ENCODE measurements at regions not wholly inside any gene's neighbourhood (a gene's known extent, or its start where the extent isn't known, plus 50 kb on each side); places are given as distances from the start of the nearest gene placed in this dataset.

DNA sequence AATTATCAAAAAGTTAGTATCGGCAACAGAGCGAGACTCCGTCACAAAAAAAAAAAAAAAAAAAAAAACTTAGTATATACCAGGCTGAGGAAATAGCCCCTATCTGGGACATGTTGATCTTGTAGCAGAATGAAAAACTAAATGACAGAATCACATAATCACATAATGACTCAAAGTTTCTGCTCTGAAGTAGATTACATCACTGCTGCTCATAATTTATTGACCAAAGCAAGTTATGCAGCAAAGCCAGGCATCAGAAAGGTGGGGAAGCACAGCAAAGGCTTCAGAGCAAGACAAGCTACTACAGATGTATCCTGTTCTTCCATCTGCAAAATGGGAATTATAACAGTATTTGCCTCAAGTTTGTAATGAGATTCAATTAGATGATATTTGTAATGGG is 68.1 kb downstream of the BOD1L2 start:
- no peak for DNase-seq
- Histone ChIP-seq H3K4me3 (no peak overlapping the region), H3K36me3 (no peaks in the 10 kb centered on the region), H3K9me3 (no peaks in the 10 kb centered on the region), H3K27me3 (peaks cover 0 to 4% of the 10 kb centered on the region in 2 donors), H3K4me1 (peaks cover 0 to 7% (median 1%) of the 10 kb centered on the region in 4 donors), H3K27ac (no peak overlapping the region)
- intact Hi-C loops (cut with DNase I; ENCODE audit: low total_unique reads) = no loop called here
- TF ChIP-seq, protein P1, sequence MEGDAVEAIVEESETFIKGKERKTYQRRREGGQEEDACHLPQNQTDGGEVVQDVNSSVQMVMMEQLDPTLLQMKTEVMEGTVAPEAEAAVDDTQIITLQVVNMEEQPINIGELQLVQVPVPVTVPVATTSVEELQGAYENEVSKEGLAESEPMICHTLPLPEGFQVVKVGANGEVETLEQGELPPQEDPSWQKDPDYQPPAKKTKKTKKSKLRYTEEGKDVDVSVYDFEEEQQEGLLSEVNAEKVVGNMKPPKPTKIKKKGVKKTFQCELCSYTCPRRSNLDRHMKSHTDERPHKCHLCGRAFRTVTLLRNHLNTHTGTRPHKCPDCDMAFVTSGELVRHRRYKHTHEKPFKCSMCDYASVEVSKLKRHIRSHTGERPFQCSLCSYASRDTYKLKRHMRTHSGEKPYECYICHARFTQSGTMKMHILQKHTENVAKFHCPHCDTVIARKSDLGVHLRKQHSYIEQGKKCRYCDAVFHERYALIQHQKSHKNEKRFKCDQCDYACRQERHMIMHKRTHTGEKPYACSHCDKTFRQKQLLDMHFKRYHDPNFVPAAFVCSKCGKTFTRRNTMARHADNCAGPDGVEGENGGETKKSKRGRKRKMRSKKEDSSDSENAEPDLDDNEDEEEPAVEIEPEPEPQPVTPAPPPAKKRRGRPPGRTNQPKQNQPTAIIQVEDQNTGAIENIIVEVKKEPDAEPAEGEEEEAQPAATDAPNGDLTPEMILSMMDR (IDR thresholded peaks at IDR 0.05) = no peak

DNA sequence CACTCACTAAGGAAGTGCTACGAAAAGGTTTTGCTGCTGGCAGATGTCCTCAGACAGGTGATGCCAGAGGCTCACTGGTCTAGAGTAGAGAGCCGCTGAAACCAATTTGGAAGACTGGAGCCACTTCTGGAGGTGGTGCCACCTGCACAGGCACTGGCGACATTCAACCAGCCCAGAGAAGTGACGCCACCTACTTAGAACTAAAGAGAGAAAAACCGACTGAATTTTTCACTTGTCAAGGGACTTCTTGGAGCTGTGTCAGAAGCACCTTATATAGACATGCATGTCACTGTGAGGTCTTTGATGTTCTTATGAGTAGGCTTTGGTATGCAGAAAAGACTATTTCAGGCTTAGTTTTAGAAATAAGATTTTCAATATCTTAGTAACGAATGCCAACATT is 71.4 kb downstream of the BOD1L2 start:
- intact Hi-C loops (cut with DNase I; ENCODE audit: low total_unique reads) = no loop called here
- Histone ChIP-seq H3K4me1 (no peaks in the 10 kb centered on the region), H3K27me3 (peaks cover 0 to 3% of the 10 kb centered on the region in 2 donors), H3K9me3 (no peaks in the 10 kb centered on the region), H3K27ac (no peak overlapping the region), H3K36me3 (no peaks in the 10 kb centered on the region), H3K4me3 (no peak overlapping the region)
- no peak for DNase-seq
- TF ChIP-seq, protein P1 (IDR thresholded peaks at IDR 0.05) = no peak

DNA sequence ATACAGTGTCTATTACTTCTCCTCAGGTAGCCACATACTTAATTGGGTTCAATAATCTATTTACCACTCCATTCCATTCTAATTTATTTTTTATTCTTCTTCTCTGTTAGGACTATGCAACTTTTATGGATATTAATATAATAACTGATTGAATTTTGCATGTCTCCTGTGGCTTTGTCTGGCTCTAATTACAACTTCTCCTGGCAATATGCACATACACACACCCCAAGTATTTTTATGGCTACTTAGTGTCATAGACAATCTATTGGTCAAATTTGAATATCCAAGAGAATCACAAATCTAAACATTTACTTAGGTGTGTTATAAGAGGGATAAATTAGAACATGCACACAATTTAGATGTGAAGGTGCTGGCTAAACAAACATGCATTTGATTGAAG is 73.1 kb downstream of the BOD1L2 start:
- no peak overlapping the region for H3K4me3 ChIP-seq
- no peak for DNase-seq
- H3K4me1 ChIP-seq = no peaks in the 10 kb centered on the region
- H3K36me3 ChIP-seq = no peaks in the 10 kb centered on the region
- peaks cover 0 to 3% of the 10 kb centered on the region in 2 donors for H3K27me3 ChIP-seq
- no peak overlapping the region for H3K27ac ChIP-seq
- intact Hi-C loops (cut with DNase I; ENCODE audit: low total_unique reads) = no loop called here
- H3K9me3 ChIP-seq = no peaks in the 10 kb centered on the region
- TF ChIP-seq, protein P1 (IDR thresholded peaks at IDR 0.05) = no peak

DNA sequence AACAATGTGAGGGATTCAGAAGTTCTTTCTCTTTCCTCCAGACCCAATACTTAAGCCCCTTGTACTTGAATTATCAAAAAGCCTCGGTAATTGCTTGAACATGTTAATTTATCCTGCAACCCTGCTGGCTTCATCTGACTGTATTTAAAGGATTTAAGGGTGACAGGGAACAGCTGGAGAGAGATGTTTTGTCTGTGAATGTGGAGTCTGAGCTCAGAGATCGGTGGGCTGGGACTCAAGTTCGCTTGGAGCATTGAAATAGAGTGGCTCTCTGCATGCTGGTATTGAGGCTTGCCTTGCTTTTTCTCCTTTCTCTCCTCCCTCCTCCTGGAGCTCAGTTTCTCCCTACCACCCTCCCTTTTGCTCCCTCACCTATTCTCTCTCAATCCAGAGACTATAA is 73.6 kb downstream of the BOD1L2 start:
- TF ChIP-seq, protein P1 (IDR thresholded peaks at IDR 0.05) = no peak
- no peak overlapping the region for H3K4me3 ChIP-seq
- H3K4me1 ChIP-seq = no peaks in the 10 kb centered on the region
- peaks cover 0 to 3% of the 10 kb centered on the region in 2 donors for H3K27me3 ChIP-seq
- DNase-seq = no peak
- H3K27ac ChIP-seq = no peak overlapping the region
- H3K9me3 ChIP-seq = no peaks in the 10 kb centered on the region
- intact Hi-C loops (cut with DNase I; ENCODE audit: low total_unique reads) = no loop called here
- no peaks in the 10 kb centered on the region for H3K36me3 ChIP-seq

DNA sequence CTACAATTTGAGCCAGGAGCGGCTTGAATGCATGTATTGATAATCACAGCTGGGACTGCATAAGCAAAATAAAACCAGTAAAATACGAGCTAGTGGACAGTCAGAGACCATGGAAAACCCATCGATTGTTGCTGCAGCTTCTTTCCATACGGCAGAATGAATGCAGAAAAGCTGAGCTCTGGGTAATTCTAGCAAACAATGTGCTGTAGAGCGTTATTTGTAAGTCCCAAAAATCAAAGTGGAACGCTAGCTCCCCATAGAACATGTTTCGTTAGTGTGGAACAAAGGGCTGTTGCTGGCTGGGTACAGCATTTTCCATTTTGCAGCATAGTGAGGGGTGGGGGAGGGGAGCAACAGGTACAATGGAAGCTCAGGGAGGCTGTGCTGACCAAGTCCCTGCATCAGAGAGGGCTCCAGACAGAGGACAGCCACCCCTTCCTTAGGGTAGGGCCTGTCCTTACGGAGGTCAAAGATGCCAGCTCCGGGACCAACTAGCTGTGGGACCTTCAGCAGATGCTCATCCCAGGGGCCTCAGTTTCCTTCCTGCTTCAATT is 74.1 kb downstream of the BOD1L2 start:
- TF ChIP-seq, protein P1 (IDR thresholded peaks at IDR 0.05) = no peak
- no peak overlapping the region for H3K27ac ChIP-seq
- peaks cover 0 to 3% of the 10 kb centered on the region in 2 donors for H3K27me3 ChIP-seq
- no peak overlapping the region for H3K4me3 ChIP-seq
- no peaks in the 10 kb centered on the region for H3K36me3 ChIP-seq
- DNase-seq = no peak
- H3K9me3 ChIP-seq = no peaks in the 10 kb centered on the region
- no peaks in the 10 kb centered on the region for H3K4me1 ChIP-seq
- intact Hi-C loops (cut with DNase I; ENCODE audit: low total_unique reads) = no loop called here
